ENCODE measurements at regions not wholly inside any gene's neighbourhood (a gene's known extent, or its start where the extent isn't known, plus 50 kb on each side); places are given as distances from the start of the nearest gene placed in this dataset.
"Not testable (repeated sequence)": the region's sequence is repeated elsewhere in the genome, so short reads cannot be mapped to it uniquely, and the experiment has no call there.

GRCh38 chr2:56985609-56986008 lies 801.8 kb downstream of the CCDC85A start:
- DNase-seq (ENCODE audit: low spot score): no peak

GRCh38 chr2:57022496-57022895 lies 838.7 kb downstream of the CCDC85A start:
- no peak for DNase-seq (ENCODE audit: low spot score)

GRCh38 chr2:57044931-57045635 lies 861.3 kb downstream of the CCDC85A start:
- no peak for DNase-seq (ENCODE audit: low spot score)

DNA sequence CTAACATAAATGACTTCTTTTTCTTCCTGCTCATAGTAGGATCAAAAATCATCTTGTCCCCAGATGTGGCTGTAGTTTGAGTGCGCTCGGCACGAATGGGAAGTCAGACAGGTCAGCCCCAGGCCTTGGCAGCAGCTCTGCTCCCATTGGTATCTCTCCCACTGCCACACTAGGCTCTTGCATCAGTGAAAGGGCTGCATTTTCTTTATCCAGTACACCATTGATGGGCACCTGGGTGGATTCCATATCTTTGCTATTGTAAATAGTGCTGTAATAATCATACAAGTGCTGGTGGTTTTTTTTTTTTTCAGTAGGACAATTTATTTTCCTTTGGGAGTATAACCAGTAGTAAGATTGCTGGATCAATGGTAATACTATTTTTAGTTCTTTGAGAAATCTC lies 865.5 kb downstream of the CCDC85A start:
- DNase-seq (ENCODE audit: low spot score): no peak

DNA sequence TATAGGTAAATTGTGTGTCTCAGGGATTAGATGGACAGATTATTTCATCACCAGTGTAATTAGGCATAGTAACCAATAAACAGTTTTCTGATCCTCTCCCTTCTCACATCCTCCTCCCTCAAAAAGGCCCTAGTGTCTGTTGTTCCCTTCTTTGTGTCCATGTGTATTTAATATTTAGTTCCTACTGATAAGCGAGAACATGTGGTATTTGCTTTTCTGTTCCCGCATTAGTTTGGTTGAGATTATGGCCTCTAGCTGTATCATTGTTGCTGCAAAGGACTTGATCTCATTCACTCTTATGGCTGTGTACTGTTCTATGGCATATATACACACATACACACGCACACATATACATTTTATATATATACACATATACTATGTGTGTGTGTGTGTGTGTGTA lies 866.2 kb downstream of the CCDC85A start:
- DNase-seq (ENCODE audit: low spot score): no peak

GRCh38 chr2:57066301-57066700 lies 882.5 kb downstream of the CCDC85A start:
- not testable (repeated sequence) for DNase-seq (ENCODE audit: low spot score)

- no peak for DNase-seq (ENCODE audit: low spot score)
These were observed 891.4 kb downstream of the CCDC85A start for GRCh38 chr2:57075226-57075625.

DNA sequence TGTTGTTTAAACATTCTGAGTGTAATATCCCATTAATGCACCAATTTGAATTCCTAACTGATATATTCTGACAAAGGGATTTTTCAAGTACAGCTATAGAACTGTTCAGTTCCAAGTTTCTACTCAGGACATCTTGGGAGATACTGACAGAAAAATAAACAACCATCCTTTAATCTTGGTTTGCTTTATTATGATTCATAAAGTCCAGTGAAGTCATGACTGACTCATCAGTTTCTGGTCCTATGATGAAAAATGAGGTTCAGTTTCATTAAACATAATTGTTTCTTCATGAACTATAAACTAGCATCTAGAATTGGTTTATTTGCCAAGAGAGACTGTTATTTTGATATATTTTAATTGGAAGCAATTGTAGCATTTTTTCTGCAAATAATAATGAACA lies 896.2 kb downstream of the CCDC85A start:
- peak; percentile 46 for DNase-seq (ENCODE audit: low spot score)

- DNase-seq (ENCODE audit: low spot score): no peak
These were observed 901.0 kb downstream of the CCDC85A start for GRCh38 chr2:57084697-57085281.

GRCh38 chr2:57093020-57093419 lies 909.2 kb downstream of the CCDC85A start:
- no peak for DNase-seq (ENCODE audit: low spot score)

- no peak for DNase-seq (ENCODE audit: low spot score)
These were observed 914.1 kb downstream of the CCDC85A start for GRCh38 chr2:57097855-57098254.

DNA sequence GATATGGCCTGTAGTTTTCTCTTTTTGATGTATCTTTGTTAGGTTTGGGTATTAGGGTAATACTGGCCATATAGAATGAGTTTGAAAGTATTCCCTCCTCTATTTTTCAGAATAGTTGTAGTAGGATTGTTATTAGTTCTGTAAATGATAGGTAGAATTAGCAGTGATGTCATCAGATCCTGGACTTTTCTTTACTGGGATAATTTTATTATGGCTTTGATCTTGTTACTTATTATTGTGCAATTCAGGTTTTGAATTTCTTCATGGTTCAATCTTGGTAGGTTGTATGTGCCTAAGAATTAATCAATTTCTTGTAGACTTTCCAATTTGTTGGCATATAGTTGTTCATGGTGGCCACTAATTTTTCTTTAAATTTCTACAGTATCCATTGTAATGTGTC lies 916.6 kb downstream of the CCDC85A start:
- DNase-seq (ENCODE audit: low spot score): no peak

DNA sequence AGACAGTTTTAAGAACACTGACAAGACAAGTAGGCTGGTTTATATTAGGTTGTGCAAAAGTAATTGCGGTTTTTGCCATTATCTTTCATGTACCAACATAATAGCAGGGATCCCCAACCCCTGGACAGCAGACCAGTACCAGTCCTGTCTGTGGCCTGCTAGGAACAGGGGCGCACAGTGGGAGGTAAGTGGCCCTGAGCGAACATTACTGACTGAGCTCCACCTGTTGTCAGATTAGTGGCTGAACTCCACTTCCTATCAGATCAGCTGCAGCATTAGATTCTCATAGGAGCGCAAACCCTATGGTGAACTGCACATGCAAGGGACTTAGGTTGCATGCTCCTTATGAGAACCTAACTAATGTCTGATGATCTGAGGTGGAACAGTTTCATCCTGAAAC lies 921.9 kb downstream of the CCDC85A start:
- DNase-seq (ENCODE audit: low spot score): no peak

GRCh38 chr2:57107353-57107752 lies 923.6 kb downstream of the CCDC85A start:
- no peak for DNase-seq (ENCODE audit: low spot score)

DNA sequence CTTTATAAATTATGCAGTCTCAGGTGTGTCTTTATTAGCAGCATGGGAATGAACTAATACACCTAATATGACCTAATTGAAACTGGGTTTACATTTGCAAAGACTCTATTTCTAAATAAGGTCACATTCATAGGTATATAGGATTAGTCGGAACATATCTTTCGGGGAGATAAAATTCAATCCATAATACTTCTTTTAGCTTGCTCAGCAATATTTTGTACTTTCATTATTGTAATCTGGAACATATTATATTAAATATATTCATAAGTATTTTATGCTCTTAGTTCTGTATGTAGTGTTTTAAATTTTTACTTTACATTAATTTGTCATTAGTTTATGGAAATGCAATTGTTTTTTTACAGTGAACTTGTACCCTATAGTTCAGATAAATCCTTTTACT lies 927.7 kb downstream of the CCDC85A start:
- no peak for DNase-seq (ENCODE audit: low spot score)

GRCh38 chr2:57119141-57119540 lies 927.5 kb upstream of the VRK2 start:
- no peak for DNase-seq (ENCODE audit: low spot score)

DNA sequence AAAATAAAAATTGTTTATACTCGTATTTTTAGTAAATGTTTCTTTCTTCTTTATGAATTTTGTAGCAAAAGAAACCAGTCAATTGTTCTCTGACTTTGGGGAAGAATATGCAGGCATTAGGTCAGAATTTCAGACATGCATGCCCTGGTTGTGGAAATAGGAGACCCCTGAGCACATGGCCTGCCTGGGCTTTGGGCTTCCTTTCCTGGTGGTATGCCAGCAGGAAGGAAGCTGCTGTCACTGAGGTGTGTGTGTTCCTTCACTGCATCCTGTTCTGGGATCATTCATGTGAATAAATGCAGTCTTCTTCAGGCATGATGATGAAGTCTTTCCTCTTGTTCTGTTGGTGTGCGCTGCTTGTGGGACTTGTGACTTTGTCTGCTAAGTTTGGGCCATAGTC lies 920.2 kb upstream of the VRK2 start:
- no peak for DNase-seq (ENCODE audit: low spot score)

GRCh38 chr2:57139179-57139578 lies 907.4 kb upstream of the VRK2 start:
- no peak for DNase-seq (ENCODE audit: low spot score)

- peak; percentile 12 for DNase-seq (ENCODE audit: low spot score)
These were observed 905.3 kb upstream of the VRK2 start for GRCh38 chr2:57141269-57141668.

- no peak for DNase-seq (ENCODE audit: low spot score)
These were observed 899.7 kb upstream of the VRK2 start for GRCh38 chr2:57146951-57147350.

GRCh38 chr2:57156231-57156924 lies 890.2 kb upstream of the VRK2 start:
- no peak for DNase-seq (ENCODE audit: low spot score)

DNA sequence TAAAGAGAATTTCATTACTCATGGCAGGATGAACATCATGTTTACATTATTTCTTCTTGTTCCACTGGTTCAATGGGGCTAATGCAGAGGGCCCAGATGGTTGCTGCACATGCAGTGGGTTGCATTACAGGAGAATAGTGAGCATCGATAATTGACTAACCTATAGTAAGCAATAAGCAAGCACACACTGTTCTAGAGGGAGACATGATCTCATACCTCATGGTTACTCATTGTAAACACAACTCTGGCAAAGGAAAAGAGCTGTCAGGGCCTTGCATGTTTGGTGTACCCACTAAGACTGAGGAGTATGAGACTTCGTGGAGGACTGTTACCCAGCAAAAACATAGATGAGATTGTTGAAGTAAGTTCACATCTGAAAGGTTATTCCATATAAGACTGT lies 885.6 kb upstream of the VRK2 start:
- no peak for DNase-seq (ENCODE audit: low spot score)

DNA sequence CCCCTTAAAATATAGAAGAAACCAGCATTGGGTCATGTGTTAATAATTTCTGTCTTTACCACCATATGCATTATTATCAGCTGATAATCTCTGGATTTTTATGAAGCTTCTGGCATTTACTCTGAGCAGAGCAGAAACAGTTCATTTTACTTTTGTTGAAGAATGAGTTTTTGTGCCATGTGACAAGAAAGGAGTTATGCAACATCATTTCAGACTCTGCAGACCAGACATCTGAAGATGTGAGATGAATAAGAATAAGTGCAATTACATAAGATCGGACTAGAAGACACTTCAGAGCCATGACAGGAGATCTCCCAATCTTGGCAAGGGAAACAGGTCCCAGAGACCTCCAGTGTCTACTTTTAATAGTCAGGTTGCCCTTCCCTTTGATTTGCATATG lies 869.4 kb upstream of the VRK2 start:
- DNase-seq (ENCODE audit: low spot score): no peak

Measured in hepatic stellate cell (primary cell).